ENCODE measurements at regions not wholly inside any gene's neighbourhood (a gene's known extent, or its start where the extent isn't known, plus 50 kb on each side); places are given as distances from the start of the nearest gene placed in this dataset.

DNA sequence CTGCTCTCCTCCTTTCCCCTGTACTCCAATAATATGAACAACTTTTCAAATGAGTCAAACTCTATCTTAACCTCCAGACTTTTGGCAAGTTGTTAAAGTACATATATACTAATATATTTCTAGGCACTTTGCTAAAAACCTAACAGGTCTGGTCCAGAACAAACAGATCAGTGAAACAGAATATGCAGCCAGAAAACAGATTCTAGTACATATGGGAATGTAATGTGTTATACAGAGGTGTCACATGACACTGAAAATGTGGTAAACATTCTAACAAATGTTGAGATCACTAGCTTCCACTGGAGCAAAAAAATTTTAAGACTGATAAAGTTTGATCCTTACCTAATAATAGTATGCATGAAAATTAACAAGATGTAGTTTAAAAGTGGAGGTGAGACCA, 136.9 kb downstream of the OR2K2 start:
- DNase-seq, result no peak

DNA sequence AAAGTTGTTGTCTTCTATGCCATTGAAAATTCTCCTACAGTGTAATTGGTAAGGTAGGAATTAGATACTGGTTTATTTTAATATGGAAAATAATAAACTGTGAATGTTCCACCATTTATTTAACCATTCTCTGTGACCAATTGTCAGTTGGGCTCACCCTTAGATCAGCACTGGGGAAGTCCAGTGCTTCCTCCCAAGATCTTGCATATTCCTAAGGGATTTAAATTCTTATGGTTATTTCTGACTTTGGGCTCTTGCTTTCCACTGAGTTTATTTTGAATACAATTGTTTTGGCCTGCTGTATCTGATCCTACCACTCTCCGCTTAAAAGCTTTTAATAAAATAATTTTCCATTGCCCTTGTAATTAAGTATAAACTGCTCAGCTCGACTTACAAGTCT, 137.4 kb downstream of the OR2K2 start:
- no peak for DNase-seq

DNA sequence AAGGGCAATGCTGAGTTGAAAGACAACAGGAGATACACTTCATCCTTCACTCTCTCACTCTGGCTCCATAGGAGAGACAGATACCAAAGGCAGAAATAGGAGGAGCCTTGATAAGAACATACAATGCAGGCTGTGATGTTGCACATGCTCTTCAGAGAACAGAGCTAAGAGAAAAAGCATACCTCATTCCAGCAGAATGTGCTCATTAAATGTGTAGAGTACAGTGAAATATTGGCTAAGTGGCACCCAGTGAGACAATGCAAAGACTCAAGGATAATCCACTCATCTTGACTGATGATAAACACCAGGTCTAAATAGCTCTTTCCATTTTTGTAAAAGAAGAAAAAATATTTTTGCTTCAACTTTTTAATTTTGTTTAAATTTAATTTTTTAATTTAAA, 139.7 kb downstream of the OR2K2 start:
- DNase-seq, result no peak

DNA sequence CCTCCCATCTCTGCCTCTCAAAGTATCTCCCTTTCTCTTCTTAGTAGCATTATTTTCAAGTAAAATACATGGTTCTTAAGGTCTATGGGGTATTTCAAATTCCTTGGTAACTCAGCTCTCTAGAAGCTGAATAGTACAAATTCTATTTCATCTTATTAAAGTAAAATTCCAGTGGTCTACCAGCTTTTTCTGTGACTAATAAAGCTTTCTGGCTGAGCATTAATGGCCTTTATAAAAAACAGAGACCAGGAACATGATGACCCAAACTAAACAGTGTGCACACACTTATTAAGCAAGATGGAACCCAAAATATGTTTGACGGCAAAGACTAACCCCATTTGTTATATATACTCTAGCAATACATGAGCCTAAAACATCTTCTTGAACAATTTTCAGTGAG, 142.6 kb downstream of the OR2K2 start:
- DNase-seq, result no peak

DNA sequence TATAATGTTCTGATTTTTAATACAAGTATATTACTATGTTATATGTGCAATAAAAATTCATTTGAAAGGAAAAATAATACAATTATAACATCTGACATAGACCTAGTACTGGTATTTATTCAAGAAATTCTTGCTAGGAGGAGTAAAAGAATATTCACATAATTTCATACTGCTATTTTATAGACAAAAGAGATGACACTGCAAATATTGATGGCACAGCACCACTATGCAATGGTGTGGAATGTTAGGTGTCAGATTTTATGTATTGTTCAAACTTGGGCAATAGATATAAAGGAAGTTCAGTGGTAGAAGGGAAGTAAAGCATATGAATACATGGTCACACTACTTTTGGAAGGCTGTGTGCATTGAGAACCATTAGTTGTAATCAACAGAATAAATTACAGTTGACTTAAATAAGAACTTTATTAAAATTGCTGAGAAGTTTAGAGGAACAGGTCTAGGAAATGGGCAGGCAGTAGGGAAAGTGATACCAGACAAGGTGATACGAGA, 143.9 kb downstream of the OR2K2 start:
- DNase-seq, result no peak

DNA sequence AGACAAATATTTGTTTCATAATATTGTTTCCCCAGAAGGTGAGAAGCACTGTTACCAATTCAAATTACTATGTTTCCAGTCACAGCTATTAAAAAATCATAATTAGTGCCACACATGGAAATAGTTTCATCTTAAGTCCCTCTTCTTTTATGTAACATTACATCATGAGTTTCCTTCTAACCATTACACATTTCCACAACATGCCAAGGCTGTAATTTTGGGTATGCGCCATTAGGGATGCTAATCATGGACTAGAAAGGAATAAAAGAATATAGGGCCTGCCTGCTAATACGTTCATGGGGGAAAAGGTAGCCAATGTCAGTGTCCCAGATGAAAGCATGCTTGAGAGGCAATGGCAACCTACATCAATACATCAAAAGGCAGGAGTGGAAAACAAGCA, 142.5 kb upstream of the LPAR1 start:
- DNase-seq, result no peak

DNA sequence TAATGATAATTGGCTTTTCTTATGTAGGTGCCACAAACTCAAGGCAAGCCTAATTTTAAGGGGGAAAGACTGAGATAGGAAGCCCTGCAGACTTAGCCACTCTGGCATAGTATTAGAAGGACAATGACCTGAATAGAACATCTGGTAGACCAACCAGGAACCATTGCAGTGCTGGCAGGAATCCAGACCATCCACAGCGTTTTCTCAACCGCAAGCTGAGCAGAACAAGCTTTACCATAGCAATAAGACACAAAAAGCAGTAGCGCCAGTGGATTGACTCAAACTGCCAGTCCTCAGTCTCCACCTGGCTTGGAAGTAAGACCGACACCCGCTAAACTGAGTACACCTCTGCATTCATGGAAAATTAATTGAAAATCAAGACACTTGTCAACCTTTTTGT, 141.3 kb upstream of the LPAR1 start:
- peak; percentile 55 for DNase-seq

DNA sequence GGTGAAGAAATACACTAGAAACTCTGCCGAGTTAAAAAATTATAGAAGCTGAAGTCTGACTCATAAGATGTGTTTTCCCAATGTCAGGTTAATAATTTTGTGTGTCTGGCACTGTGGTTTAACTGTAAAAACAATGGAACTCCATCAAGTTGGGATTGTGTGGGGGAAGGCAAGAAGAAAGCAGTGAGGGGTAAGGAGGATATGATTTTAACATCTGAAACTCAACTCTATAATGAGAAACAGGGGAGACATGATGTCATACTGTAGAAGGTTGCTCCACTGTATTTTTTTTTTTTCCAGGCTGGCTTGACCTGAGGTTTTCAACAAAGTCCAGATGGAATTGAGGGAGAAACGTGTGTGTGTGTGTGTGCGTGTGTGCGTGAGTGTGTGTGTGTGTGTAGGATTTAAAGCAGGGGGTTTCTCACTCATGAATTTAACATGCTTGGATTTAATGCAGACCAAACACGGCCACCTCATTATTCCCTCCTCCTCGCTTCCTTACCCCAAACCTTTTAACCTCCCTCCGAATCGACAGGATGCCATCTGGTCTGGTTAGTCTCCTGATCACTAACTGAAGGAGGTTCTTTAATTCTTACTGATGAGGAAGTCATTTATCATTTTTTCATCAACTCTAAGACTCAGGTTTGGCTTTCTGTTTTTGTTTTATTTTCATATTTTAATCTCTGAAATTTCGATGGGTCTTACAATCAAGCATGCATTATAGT, 140.2 kb upstream of the LPAR1 start:
- no peak for DNase-seq

DNA sequence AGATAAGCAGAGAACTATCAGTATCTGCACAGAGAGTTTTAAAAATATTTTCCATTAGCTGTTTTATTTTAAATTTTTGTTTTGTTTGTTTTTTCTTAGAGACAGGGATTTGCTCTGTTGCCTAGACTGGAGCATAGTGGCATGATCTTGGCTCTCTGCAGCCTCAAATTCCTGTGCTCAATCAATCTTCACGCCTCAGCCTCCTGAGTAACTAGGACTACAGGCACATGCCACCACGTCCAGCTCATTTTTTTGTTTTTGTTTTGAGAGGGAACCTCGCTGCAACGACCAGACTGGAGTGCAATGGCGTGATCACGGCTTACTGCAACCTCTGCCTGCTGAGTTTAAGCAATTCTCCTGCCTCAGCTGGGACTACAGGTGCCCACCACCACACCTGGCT, 138.2 kb upstream of the LPAR1 start:
- DNase-seq, result no peak

DNA sequence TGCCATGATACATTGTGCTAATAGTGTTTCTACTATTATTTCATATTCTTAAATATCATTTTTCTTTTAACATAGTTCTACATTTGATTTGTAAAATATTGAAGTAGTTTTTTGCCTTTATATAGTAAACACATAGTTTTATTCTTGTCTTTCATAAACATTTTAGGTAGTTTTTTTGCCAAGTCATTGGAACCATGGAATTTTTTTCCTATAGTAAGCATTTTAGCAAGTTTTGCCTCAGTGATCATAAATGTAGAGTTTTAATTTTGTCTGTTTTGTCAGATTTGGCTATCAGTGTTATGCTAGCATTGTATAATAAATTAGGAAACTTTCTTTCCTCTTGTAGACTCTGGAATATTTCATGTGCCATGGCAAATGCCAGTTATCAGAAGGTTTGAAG, 137.1 kb upstream of the LPAR1 start:
- no peak for DNase-seq

DNA sequence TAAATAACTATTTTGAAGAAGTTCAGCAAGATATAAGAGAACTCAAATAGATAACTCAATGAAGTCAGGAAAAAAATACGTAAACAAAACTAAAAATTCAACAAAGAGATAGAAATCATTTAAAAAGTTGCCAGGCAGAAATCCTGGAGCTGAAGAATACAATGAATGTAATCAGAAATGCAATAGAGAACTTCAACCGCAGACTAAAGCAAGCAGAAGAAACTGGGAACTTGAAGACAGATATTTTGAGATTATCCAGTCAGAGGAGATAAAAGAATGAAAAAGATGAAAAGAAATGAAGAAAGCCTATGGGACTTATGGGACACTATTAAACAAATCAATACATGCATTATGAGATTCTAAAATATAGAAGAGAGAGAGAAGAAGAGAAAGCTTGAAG, 129.1 kb upstream of the LPAR1 start:
- no peak for DNase-seq

DNA sequence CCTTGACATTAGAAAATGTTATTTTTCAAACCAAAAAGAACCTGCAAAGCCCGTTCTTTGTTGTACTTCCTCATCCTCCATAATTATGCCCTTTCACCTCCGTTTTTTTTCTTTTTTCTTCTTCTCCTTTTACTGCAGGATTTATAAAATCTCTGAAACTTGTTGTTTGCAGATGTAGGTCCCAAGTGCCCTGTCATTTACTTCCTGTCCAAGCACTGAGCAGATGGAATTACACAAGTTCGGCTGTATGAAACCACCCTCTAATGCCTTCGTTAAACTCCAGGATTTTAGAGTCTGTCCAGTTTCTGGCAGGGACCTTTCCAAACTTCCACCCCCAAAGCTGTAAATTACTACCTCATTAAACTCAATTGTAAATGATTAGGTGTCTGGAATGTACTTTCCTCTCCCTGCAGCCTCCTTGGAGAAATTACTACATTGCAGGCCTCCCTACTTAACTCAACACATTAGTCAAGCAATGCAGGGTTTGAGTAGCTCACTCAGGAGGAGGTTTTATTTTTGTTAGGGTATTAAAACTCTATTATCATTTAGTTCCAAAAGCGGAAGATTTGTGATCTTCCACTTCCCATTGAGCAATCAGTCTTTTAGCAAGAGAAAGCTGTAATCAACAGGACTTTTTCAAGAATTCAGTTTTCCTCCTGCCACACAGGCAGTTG, 125.6 kb upstream of the LPAR1 start:
- DNase-seq, result no peak

DNA sequence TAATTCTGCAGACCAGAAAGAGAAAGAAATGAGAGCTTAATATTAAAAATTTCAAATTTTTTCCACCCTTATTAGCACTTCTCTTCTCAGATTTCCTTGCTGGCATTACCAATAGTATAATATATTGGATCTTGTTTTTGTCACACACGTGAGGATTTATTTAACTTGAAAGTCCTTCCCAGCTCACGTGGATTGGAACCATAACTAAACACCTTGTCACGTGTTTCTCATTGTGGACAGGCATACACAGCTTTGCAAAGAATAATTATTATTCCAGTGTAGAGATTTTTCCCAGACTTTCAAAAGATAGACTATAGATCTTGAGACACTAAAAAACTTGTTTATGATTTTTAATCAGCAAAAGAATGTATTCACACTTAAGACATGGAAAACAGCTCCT, 123.8 kb upstream of the LPAR1 start:
- DNase-seq, result no peak

DNA sequence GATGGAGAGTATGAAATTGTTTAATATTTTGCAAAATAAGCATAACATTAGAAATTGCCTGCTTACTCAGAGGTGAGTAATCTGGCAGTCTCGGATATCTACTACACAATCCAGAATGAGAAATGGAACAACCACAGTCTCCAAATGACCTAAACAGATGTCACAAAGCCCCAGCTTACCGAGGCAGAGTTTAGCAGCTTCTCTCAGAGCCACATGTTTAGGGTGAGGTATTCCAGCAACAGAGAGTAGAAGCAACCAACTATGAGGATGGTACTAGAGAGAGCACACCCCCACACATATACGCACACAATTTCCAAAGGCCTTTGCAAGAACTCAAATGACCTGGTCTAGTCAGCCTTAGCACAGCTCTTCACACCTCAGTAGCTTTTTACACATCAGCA, 122.7 kb upstream of the LPAR1 start:
- no peak for DNase-seq

DNA sequence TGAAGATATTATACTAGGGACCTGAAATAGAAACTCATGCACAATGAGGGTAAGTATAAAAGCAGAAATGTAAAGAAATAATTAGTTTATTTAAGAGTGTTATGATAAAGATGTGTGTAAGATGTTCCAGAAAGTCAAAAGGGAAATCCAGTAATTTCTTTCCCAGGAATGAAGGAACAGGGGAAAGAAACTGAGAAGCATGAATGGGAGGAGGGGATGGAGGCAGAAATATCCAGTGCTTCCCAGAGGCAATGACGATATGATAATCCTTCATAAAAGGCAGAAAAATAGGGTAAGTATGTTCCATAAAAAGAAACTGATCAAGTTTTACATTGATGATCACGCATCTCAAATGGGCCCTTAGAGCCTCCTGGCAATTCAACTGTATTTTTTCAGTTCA, 120.7 kb upstream of the LPAR1 start:
- no peak for DNase-seq

DNA sequence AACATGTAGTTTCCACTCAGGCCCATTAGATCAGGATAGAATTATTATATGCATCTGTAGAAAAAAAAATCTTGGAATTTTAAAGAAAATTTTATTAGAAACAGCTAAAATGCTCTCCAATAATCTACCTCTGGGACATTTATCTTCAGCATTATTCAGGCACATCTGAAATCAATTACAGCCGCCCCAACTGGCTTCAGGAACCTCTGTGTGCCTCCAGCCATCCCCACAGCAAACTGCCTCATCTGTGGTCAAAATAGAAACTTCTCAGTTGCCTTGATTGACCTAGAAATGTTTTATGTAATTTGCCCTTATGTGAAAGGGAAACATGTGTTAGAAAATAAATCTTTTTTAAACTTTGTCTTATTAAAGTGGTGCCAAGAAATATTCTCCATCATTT, 120.1 kb upstream of the LPAR1 start:
- DNase-seq, result no peak

DNA sequence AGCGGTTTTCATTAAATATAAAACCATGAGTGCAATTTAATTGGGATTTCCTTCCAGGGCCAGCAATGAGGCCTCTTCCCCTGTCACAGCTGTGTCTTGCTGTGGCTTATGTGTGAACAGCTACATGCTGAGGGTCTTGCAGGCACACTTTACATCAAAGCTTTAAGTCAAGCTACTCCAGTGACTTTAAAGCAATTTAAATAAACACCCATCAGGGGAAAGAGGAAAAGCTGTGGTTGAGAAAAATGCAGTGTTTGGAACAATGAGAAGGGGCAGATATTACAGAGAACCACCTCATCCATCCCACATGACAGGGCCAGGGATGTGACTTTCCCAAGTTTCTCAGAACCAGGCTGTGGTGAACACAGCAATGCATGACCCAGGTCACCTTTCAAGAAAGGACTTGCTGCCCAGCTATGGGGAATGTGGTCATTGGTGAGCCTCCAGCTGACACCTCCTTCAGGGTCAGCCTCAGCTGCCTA, 115.9 kb upstream of the LPAR1 start:
- DNase-seq, result no peak

DNA sequence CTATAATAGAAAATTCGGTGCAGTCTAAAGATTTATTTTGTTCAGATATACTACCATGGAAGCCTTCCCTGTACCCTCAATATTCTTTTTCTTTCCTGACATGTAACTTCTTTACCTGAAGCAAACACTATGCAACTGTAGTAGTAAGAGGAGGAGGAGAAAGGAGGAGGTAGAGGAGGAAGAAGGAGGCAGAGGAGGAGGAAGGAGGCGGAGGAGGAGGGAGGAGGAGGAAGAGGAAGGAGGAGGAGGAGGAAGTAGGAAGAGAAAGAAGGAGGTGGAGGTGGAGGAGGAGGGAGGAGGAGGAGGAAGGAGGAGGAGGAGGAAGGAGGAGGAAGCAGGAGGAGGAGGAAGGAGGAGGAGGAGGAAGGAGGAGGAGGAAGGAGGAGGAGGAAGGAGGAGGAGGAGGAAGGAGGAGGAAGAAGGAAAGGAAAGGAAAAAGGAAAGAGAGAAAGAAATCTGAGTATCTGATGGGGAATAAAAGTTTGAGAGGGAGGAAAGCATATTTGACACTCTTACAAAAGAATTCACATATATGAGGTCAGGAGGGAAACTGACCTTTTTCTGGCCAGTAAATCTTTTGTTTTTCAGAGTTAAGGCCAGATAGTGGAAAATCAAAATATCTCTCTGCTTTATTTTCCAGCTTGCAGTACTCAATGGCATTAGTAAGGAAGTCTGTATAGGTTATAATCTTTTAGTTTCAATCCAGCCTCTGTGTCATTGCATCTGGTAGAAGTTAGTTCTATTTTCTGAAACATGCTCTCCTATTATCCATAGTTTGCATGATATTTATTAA, 114.5 kb upstream of the LPAR1 start:
- no peak for DNase-seq

DNA sequence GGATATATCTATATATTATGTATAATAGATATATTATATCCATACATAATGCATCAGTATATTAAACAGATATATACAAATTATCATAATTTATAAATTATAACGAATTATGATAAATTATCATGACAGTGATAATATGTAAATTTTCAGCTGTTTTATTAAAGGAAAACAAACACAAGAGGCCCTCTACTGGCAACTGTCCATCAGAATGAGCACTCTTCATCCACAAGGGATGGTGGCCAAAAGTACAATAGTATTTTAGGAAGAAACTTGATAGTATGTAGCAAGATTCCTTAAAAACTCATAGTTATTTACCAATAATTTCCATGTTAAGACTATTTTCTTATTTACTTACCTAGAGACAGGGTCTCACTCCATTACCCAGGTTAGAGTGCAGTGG, 113.3 kb upstream of the LPAR1 start:
- no peak for DNase-seq

DNA sequence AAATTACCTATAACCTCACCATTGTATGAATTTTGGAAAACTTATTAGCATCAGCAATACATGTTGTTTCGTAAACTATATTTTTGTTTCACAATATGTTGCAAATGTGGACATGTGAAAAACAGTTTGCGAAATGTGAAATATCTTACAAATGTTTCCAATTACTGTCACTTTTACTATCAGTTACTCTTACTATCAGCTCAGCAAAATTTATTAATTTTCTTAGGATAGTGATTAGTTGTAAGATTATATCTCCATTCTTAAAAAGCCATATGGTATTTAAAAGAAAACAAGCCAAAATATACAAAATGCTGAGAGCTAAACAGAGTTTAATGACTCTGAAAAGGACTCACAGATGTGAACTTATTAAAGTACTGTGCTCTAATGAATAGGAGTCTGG, 111.9 kb upstream of the LPAR1 start:
- DNase-seq, result no peak

DNA sequence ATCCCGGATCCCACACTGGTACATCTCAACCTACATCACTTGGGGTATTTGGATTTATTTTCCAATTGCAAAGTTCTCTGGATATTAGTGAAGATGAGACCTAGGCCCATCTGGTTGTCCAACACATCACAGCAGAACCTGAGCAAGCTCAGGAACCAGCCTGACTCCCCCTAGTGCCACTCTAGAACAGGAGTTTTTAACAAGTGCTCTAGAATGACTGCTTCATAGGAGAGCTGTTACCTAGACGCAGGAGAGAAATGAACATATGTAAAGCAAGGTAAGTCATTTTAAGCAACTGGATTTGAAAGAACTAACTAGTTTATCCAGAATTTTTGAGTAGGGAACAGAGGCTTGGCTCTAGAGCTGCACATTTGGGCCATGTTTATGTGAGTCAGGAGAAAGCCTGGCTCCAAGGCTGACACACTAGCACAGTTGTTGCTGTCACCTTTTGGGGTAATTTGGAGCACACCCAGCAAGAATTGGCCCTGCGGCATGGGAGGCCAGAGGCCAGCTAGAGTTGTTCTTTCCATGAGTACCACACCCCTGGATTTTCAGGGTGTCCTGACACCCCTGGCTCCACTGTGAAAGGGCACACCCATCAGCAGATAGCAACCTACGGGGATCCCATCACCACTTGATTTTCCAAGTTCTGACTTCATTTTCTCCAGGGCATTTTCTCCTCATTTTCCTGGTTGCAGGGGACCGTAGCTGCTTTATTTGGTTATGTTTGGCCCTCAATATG, 110.9 kb upstream of the LPAR1 start:
- DNase-seq, result no peak

DNA sequence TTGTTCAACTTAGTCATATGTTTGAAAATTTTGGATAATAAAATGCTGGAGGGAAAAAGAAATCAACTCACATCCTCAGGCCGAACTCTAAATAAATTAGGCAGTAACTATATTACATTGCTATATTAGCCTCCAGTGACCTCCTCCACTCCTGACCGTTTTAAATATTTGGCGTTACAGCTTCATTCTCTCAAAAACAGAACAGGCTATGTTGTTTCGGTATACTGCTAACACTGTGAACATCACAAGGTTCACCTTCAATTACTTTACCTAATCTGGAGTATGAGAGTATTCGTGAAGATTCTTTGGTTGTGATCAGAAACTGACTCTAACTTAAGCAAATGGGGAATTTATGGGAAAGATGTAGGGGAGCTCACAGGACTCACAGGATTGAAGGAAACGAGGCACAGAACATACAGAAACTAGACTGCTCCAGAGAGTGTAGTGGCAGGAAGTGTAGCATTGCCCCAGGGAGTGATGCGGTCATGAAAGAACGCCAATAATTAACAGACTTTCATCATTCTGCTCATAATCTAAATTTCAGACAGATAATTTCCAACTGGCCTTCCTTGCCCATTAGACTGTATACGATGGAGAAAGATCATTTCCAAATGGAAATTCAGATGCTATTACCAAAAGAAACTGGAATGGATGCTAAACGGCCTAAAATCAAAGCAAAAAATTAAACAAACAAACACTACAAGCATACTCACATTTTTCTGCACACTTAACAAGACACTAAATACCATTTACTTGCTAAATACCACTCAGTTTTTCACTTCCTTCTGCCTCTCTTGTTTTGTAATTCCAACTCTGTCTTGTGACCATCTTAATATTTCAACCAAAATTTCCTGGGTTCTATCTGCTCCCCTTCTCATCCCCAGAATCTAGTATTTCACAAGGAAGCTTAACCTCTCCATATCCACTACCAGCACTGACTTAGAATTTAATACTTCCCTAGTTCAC, 110.1 kb upstream of the LPAR1 start:
- DNase-seq, result no peak

Data from DMS153 (cell line).